ENCODE measurements at regions not wholly inside any gene's neighbourhood (a gene's known extent, or its start where the extent isn't known, plus 50 kb on each side); places are given as distances from the start of the nearest gene placed in this dataset.

- no peak for DNase-seq (ENCODE audit: low read depth, low spot score)
Measured at GRCh38 chr13:104411141-104411765, 1345.0 kb upstream of the SLC10A2 start.

- DNase-seq (ENCODE audit: low read depth, low spot score) = no peak
Measured at GRCh38 chr13:104408733-104409132, 1342.5 kb upstream of the SLC10A2 start.

GRCh38 chr13:104404325-104404724 lies 1338.1 kb upstream of the SLC10A2 start:
- DNase-seq (ENCODE audit: low read depth, low spot score) = no peak

GRCh38 chr13:104389691-104390090 lies 1323.5 kb upstream of the SLC10A2 start:
- DNase-seq (ENCODE audit: low read depth, low spot score) = no peak

GRCh38 chr13:104387510-104387909 lies 1321.3 kb upstream of the SLC10A2 start:
- DNase-seq (ENCODE audit: low read depth, low spot score) = no peak

- no peak for DNase-seq (ENCODE audit: low read depth, low spot score)
Measured at GRCh38 chr13:104385404-104385803, 1319.2 kb upstream of the SLC10A2 start.

- no peak for DNase-seq (ENCODE audit: low read depth, low spot score)
Measured at GRCh38 chr13:104382951-104383350, 1316.7 kb upstream of the SLC10A2 start.

GRCh38 chr13:104376588-104376987 lies 1310.4 kb upstream of the SLC10A2 start:
- no peak for DNase-seq (ENCODE audit: low read depth, low spot score)

GRCh38 chr13:104375614-104376013 lies 1309.4 kb upstream of the SLC10A2 start:
- DNase-seq (ENCODE audit: low read depth, low spot score) = no peak

GRCh38 chr13:104372095-104372655 lies 1306.0 kb upstream of the SLC10A2 start:
- DNase-seq (ENCODE audit: low read depth, low spot score) = no peak

- DNase-seq (ENCODE audit: low read depth, low spot score) = no peak
Measured at GRCh38 chr13:104365430-104365829, 1299.2 kb upstream of the SLC10A2 start.

GRCh38 chr13:104357672-104358354 lies 1291.6 kb upstream of the SLC10A2 start:
- DNase-seq (ENCODE audit: low read depth, low spot score) = no peak

- no peak for DNase-seq (ENCODE audit: low read depth, low spot score)
Measured at GRCh38 chr13:104357174-104357573, 1291.0 kb upstream of the SLC10A2 start.

- no peak for DNase-seq (ENCODE audit: low read depth, low spot score)
Measured at GRCh38 chr13:104355041-104355670, 1288.9 kb upstream of the SLC10A2 start.

- no peak for DNase-seq (ENCODE audit: low read depth, low spot score)
Measured at GRCh38 chr13:104327211-104327610, 1261.0 kb upstream of the SLC10A2 start.

GRCh38 chr13:104326523-104326922 lies 1260.3 kb upstream of the SLC10A2 start:
- no peak for DNase-seq (ENCODE audit: low read depth, low spot score)

- DNase-seq (ENCODE audit: low read depth, low spot score) = no peak
Measured at GRCh38 chr13:104321756-104322155, 1255.5 kb upstream of the SLC10A2 start.

GRCh38 chr13:104320446-104320845 lies 1254.2 kb upstream of the SLC10A2 start:
- no peak for DNase-seq (ENCODE audit: low read depth, low spot score)

GRCh38 chr13:104318121-104318520 lies 1251.9 kb upstream of the SLC10A2 start:
- DNase-seq (ENCODE audit: low read depth, low spot score) = no peak

GRCh38 chr13:104315606-104316005 lies 1249.4 kb upstream of the SLC10A2 start:
- peak; percentile 49 for DNase-seq (ENCODE audit: low read depth, low spot score)

- no peak for DNase-seq (ENCODE audit: low read depth, low spot score)
Measured at GRCh38 chr13:104314926-104315535, 1248.8 kb upstream of the SLC10A2 start.

- no peak for DNase-seq (ENCODE audit: low read depth, low spot score)
Measured at GRCh38 chr13:104314321-104314720, 1248.1 kb upstream of the SLC10A2 start.

Data from pulmonary artery endothelial cell (primary cell).